ENCODE measurements at regions not wholly inside any gene's neighbourhood (a gene's known extent, or its start where the extent isn't known, plus 50 kb on each side); places are given as distances from the start of the nearest gene placed in this dataset.

DNA sequence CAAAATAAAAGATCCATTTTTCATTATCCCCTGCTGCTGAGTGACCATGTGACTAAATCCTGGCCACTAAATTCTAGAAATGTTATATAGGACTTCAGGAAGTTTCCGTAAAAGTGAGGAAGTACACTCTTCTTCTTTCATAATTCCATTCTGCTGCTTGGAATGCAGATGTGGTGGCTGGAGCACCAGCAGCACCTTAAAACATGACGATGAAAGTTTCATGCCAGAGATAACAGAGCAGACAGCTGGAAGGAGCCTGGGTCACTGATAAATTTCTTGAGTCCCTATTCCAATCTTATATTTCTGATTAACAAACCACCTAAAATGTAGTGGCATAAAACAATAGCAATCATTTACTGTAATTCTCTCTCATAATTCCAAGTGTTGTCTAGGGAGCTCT lies 238.7 kb downstream of the TBL1XR1 start:
- H3K36me3 ChIP-seq (ENCODE audit: control insufficient read depth, insufficient read depth, low read length): no peaks in the 10 kb centered on the region
- no peak overlapping the region for H3K4me3 ChIP-seq (ENCODE audit: low read depth, low read length)
- no peak for FAIRE-seq
- no peaks in the 10 kb centered on the region for H3K27me3 ChIP-seq (ENCODE audit: control insufficient read depth, insufficient read depth, low read length)
- TF ChIP-seq, protein P1, sequence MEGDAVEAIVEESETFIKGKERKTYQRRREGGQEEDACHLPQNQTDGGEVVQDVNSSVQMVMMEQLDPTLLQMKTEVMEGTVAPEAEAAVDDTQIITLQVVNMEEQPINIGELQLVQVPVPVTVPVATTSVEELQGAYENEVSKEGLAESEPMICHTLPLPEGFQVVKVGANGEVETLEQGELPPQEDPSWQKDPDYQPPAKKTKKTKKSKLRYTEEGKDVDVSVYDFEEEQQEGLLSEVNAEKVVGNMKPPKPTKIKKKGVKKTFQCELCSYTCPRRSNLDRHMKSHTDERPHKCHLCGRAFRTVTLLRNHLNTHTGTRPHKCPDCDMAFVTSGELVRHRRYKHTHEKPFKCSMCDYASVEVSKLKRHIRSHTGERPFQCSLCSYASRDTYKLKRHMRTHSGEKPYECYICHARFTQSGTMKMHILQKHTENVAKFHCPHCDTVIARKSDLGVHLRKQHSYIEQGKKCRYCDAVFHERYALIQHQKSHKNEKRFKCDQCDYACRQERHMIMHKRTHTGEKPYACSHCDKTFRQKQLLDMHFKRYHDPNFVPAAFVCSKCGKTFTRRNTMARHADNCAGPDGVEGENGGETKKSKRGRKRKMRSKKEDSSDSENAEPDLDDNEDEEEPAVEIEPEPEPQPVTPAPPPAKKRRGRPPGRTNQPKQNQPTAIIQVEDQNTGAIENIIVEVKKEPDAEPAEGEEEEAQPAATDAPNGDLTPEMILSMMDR (IDR thresholded peaks at IDR 0.05; ENCODE audit: insufficient read depth, low read length, severe bottlenecking): no peak
- DNase-seq (ENCODE audit: low read depth): no peak

DNA sequence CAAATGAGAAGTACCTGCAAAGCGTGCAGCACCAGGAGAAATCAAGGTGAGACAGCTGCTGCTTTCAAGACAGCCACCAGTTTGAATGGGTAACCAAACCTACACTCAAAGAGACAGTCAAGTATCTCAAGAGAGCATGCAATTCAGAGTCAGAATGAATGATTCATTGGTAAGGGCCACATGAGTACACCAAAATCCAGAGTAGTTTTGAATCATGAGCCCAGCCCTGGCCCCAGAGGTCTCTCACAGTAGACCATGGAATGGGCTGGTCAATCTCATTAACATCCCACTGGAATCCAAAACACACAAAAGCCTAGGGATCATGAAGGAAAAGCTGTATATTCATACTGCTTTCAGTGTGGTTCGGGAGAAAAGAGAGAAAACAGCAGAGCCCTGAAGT lies 242.8 kb downstream of the TBL1XR1 start:
- no peak for FAIRE-seq
- DNase-seq (ENCODE audit: low read depth): no peak
- no peaks in the 10 kb centered on the region for H3K27me3 ChIP-seq (ENCODE audit: control insufficient read depth, insufficient read depth, low read length)
- H3K36me3 ChIP-seq (ENCODE audit: control insufficient read depth, insufficient read depth, low read length): no peaks in the 10 kb centered on the region
- TF ChIP-seq, protein P1 (IDR thresholded peaks at IDR 0.05; ENCODE audit: insufficient read depth, low read length, severe bottlenecking): no peak
- H3K4me3 ChIP-seq (ENCODE audit: low read depth, low read length): no peak overlapping the region

DNA sequence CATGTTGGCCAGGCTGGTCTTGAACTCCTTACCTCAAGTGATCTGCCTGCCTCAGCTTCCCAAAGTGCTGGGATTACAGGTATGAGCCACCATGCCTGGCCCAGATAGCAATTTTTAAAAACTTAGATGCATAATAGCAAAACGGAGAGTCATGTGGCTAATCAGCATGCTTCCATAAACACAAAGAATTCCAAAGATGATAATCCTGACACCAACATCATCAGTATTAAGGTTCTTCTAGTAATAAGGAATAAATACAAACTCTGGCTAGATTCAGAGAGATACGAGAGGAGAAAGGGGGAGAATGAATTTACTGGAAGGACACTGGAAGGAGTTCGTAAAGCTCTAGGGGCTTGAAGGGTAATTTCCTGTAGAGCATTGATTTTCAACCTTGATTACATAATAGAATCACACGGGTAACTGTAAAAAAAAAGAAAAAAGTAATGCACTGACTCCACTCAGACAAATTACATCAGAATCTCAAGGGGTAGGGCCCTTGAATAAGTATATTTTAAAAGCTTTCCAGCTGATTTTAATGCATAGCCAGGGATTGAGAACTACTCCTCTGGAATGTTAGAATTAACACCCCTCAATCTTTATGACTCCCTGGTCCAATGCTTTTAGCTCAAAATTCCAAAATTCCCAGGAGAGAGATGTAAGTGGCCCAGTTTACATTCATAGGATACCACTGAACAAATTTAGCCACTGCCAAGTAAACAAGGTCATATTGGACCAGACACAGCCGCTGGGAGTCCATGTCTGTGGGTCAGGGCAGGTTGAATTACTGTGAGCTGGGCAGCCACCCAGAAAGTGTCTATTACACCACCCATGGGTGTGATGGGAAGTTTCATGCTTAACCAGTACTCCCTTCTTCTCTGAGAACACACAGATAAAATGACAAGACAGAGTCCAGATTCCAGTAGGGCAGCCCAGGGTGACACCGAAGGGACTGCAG lies 243.9 kb downstream of the TBL1XR1 start:
- Histone ChIP-seq H3K36me3 (ENCODE audit: control insufficient read depth, insufficient read depth, low read length) (no peaks in the 10 kb centered on the region), H3K27me3 (ENCODE audit: control insufficient read depth, insufficient read depth, low read length) (no peaks in the 10 kb centered on the region), H3K4me3 (ENCODE audit: low read depth, low read length) (no peak overlapping the region)
- FAIRE-seq: no peak
- TF ChIP-seq, protein P1 (IDR thresholded peaks at IDR 0.05; ENCODE audit: insufficient read depth, low read length, severe bottlenecking): no peak
- DNase-seq (ENCODE audit: low read depth): peak; percentile 27

DNA sequence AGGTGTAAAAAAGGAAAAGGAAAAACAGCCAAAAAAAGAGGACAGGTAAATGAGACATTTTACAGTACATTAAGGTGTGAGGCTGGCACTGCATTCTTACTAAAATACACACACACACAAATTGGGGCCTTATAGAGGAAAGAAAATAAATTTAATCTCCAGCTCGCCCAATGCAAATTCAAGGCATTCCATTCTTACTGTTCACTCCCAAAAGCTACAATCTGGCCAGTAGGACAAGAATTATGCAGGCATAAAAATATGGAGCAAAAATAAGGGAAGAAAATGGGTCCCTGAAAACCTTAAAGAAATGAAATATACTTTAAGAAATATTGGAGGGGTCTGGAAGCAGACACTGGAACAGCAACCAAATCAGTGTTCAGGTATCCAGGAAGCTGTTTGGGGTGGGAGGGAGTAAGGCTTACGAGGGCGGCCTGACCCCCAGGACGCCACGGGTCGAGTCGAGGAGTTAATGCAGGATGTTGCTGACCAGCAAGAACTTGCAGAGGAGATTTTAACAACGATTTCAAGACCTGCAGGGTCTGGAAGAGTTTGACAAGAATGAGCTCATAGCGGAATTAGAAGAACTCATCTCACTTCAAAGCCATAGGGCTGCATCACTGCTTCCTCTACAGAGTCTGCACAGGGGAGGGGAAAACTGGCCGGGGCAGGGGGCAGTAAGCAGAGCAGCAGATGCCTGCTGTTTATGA lies 245.5 kb downstream of the TBL1XR1 start:
- Histone ChIP-seq H3K4me3 (ENCODE audit: low read depth, low read length) (no peak overlapping the region), H3K36me3 (ENCODE audit: control insufficient read depth, insufficient read depth, low read length) (no peaks in the 10 kb centered on the region), H3K27me3 (ENCODE audit: control insufficient read depth, insufficient read depth, low read length) (no peaks in the 10 kb centered on the region)
- TF ChIP-seq, protein P1 (IDR thresholded peaks at IDR 0.05; ENCODE audit: insufficient read depth, low read length, severe bottlenecking): no peak
- DNase-seq (ENCODE audit: low read depth): no peak
- no peak for FAIRE-seq

DNA sequence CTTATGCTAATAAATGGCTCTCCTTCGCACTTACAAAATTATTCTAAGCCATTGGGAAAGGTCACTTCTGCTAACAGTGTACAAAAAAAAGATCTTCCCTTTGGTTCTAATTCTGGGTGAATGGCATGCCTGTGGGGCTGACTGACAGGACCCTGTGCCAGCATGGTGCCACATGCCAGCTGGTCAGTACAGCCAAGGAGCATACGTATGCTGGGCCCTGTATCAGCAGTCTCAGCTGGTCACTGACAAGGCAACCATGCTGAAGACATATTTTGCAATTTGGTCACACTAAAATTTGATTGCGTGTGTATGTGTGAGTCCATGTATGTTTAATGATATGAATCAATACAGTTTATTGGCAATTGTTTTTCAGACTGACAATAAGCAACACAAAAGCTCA lies 246.1 kb downstream of the TBL1XR1 start:
- Histone ChIP-seq H3K36me3 (ENCODE audit: control insufficient read depth, insufficient read depth, low read length) (no peaks in the 10 kb centered on the region), H3K4me3 (ENCODE audit: low read depth, low read length) (no peak overlapping the region), H3K27me3 (ENCODE audit: control insufficient read depth, insufficient read depth, low read length) (no peaks in the 10 kb centered on the region)
- no peak for DNase-seq (ENCODE audit: low read depth)
- FAIRE-seq: no peak
- TF ChIP-seq, protein P1 (IDR thresholded peaks at IDR 0.05; ENCODE audit: insufficient read depth, low read length, severe bottlenecking): no peak

Data from bronchial epithelial cell (primary cell).